ENCODE measurements at regions not wholly inside any gene's neighbourhood (a gene's known extent, or its start where the extent isn't known, plus 50 kb on each side); places are given as distances from the start of the nearest gene placed in this dataset.

DNA sequence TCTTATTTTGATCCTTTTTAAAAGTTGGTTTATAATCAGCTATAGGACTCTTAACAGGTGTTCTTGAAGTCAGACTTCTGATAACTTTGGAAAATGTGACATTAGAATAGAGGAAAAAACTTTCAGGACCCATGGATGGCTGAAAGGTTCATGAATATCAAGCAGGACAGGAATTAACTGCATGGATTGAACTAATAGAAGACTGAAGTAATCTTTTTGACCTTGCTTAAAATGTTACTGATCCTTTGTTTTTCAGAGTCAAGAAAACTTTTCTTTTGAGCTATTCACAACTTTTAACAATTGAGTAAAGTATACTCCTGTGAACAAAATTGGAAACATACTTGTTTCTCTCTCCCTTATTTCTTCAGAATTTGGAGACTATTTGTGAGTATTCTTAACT is 79.2 kb downstream of the PLK2 start (continued):
- TF ChIP-seq EGR1 (IDR thresholded peaks at IDR 0.05; ENCODE audit: borderline replicate concordance, low read depth, low read length) = no peak

Measured in H1 (cell line).